Calu3 (cell line): ENCODE measurements at regions not wholly inside any gene's neighbourhood (a gene's known extent, or its start where the extent isn't known, plus 50 kb on each side); places are given as distances from the start of the nearest gene placed in this dataset.
"Not testable (repeated sequence)": the region's sequence is repeated elsewhere in the genome, so short reads cannot be mapped to it uniquely, and the experiment has no call there.

ENCODE experiments used
- BruUV-seq: library from RNA; stranded (reverse); fragments of 400-500 nt; replicated peaks from 2 replicates; lab custom pipeline; 2021; lab: Mats Ljungman, UMichigan
- CTCF ChIA-PET: fragments of 300-600 bp; sonication (Branson Sonifier 250); formaldehyde crosslinking; loops from one replicate; lab custom pipeline; 2022; ENCODE audit warnings: antibody characterized with exemption; lab: Charles Lee
- DNase-seq: peaks from one replicate; pipeline ENCODE4 v3.0.0; 2022
- H3K27ac Mint-ChIP-seq: one replicate; pipeline ENCODE4 v1.8.0; 2022; ENCODE audit warnings: mixed read lengths; ENCODE audit not compliant: unreplicated experiment
- H3K27me3 Mint-ChIP-seq: one replicate; pipeline ENCODE4 v1.8.0; 2022; ENCODE audit warnings: mixed read lengths; ENCODE audit not compliant: unreplicated experiment
- H3K36me3 Mint-ChIP-seq: one replicate; pipeline ENCODE4 v1.8.0; 2022; ENCODE audit warnings: mild to moderate bottlenecking, moderate library complexity, mixed read lengths; ENCODE audit not compliant: insufficient read depth, unreplicated experiment
- H3K4me1 Mint-ChIP-seq: one replicate; pipeline ENCODE4 v1.8.0; 2022; ENCODE audit warnings: mild to moderate bottlenecking, low read depth, mixed read lengths; ENCODE audit not compliant: unreplicated experiment
- H3K4me3 Mint-ChIP-seq: one replicate; pipeline ENCODE4 v1.8.0; 2022; ENCODE audit warnings: mild to moderate bottlenecking, low read depth, moderate library complexity, mixed read lengths; ENCODE audit not compliant: unreplicated experiment
- H3K9me3 Mint-ChIP-seq: one replicate; pipeline ENCODE4 v1.8.0; 2022; ENCODE audit warnings: low read depth, mixed read lengths; ENCODE audit not compliant: unreplicated experiment
- CTCF ChIP-seq: fragments of 200-600 bp; IDR thresholded peaks from one replicate; pipeline ENCODE4 v1.8.0; 2022; ENCODE audit warnings: antibody characterized with exemption; ENCODE audit not compliant: unreplicated experiment
- intact Hi-C: fragments of 100-400 bp; cut with micrococcal nuclease; formaldehyde crosslinking; loops from one replicate; pipeline ENCODE4 v1.10.0; 2022; ENCODE audit not compliant: unreplicated experiment

GRCh38 chr6:11938285-11938890 is 73.7 kb upstream of the HIVEP1 start:
- Mint-ChIP-seq H3K4me1 (peaks cover 14% of the 10 kb centered on the region), H3K9me3 (no peaks in the 10 kb centered on the region), H3K4me3 (no peak overlapping the region), H3K27me3 (no peaks in the 10 kb centered on the region), H3K36me3 (no peaks in the 10 kb centered on the region), H3K27ac (no peak overlapping the region)
- CTCF ChIA-PET: no interaction called here
- BruUV-seq: no TSS peak
- DNase-seq: no peak
- no peak for TF ChIP-seq CTCF
- intact Hi-C loops: no loop called here

- Mint-ChIP-seq H3K4me3 (no peak overlapping the region), H3K27ac (no peak overlapping the region), H3K4me1 (no peaks in the 10 kb centered on the region), H3K36me3 (no peaks in the 10 kb centered on the region), H3K27me3 (no peaks in the 10 kb centered on the region), H3K9me3 (no peaks in the 10 kb centered on the region)
- TF ChIP-seq CTCF: no peak
- no TSS peak for BruUV-seq
- CTCF ChIA-PET: no interaction called here
- intact Hi-C loops: no loop called here
- DNase-seq: no peak
Measured at GRCh38 chr6:11934638-11935037, 77.5 kb upstream of the HIVEP1 start.

- H3K4me1 Mint-ChIP-seq, H3K36me3 Mint-ChIP-seq, CTCF ChIA-PET: not testable (repeated sequence)
Measured at GRCh38 chr6:11932892-11933291, 79.2 kb upstream of the HIVEP1 start.

GRCh38 chr6:11931296-11932035 is 80.6 kb upstream of the HIVEP1 start:
- DNase-seq: no peak
- H3K27ac Mint-ChIP-seq: no peak overlapping the region
- H3K4me1 Mint-ChIP-seq: no peaks in the 10 kb centered on the region
- no peaks in the 10 kb centered on the region for H3K27me3 Mint-ChIP-seq
- H3K36me3 Mint-ChIP-seq: no peaks in the 10 kb centered on the region
- TF ChIP-seq CTCF: no peak
- H3K9me3 Mint-ChIP-seq: no peaks in the 10 kb centered on the region
- CTCF ChIA-PET: no interaction called here
- intact Hi-C loops: no loop called here
- no TSS peak for BruUV-seq
- H3K4me3 Mint-ChIP-seq: no peak overlapping the region

More at GRCh38 chr6:11932892-11933291, 79.2 kb upstream of the HIVEP1 start:
- DNase-seq, H3K9me3 Mint-ChIP-seq, H3K27ac Mint-ChIP-seq, BruUV-seq, intact Hi-C loops, H3K4me3 Mint-ChIP-seq, H3K27me3 Mint-ChIP-seq: not testable (repeated sequence)

- intact Hi-C loops, H3K4me1 Mint-ChIP-seq, DNase-seq, H3K36me3 Mint-ChIP-seq, CTCF ChIA-PET, H3K27ac Mint-ChIP-seq, BruUV-seq, H3K27me3 Mint-ChIP-seq, H3K4me3 Mint-ChIP-seq, H3K9me3 Mint-ChIP-seq: not testable (repeated sequence)
Measured at GRCh38 chr6:11930834-11931233, 81.3 kb upstream of the HIVEP1 start.
